H1 (cell line): ENCODE measurements at regions not wholly inside any gene's neighbourhood (a gene's known extent, or its start where the extent isn't known, plus 50 kb on each side); places are given as distances from the start of the nearest gene placed in this dataset.

Experiments
- CHD2 ChIP-seq: IDR thresholded peaks from 2 replicates; pipeline ENCODE4 v1.6.1; 2012; ENCODE audit warnings: low read length, improper control_type of control experiment

DNA sequence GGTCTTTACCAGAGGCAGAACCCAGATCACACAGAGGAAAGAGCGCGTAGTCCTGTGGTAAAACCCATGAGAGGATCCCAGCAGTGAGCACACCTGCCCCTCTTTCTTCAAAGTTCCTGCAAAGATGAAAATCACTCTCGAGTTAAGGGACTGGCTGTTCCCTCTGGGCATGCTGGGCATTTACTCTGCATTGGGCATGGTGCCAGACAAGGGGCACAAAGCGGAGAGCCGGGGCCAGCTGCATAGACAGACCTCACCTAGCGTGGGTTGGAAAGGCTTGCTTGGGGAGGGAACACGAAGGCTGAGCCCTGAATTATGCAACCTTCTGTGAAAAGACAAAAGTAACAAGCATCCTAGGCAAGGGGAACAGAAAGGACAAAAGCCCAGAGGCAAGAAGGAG lies 120.0 kb upstream of the TCERG1L start (continued):
- no peak for TF ChIP-seq CHD2
